ENCODE measurements at regions not wholly inside any gene's neighbourhood (a gene's known extent, or its start where the extent isn't known, plus 50 kb on each side); places are given as distances from the start of the nearest gene placed in this dataset.

- H3K27me3 Mint-ChIP-seq: no peaks in the 10 kb centered on the region
- no peaks in the 10 kb centered on the region for H3K36me3 Mint-ChIP-seq
- H3K4me3 Mint-ChIP-seq: no peak overlapping the region
- POLR2A ChIA-PET: no interaction called here
- ATAC-seq (ENCODE audit: low read depth) (no peak), DNase-seq (no peak)
- H3K9me3 Mint-ChIP-seq: no peaks in the 10 kb centered on the region
- H3K4me1 Mint-ChIP-seq: no peaks in the 10 kb centered on the region
- no peak overlapping the region for H3K27ac Mint-ChIP-seq
These were observed 387.8 kb upstream of the CDH7 start for GRCh38 chr18:65363011-65363410.

GRCh38 chr18:65359479-65359878 lies 391.3 kb upstream of the CDH7 start:
- H3K27me3 Mint-ChIP-seq: no peaks in the 10 kb centered on the region
- no peaks in the 10 kb centered on the region for H3K4me1 Mint-ChIP-seq
- no peak overlapping the region for H3K4me3 Mint-ChIP-seq
- H3K9me3 Mint-ChIP-seq: no peaks in the 10 kb centered on the region
- ATAC-seq (ENCODE audit: low read depth): no peak
- no peak overlapping the region for H3K27ac Mint-ChIP-seq
- no peak for DNase-seq
- no peaks in the 10 kb centered on the region for H3K36me3 Mint-ChIP-seq
- POLR2A ChIA-PET: no interaction called here

- Mint-ChIP-seq H3K4me3 (no peak overlapping the region), H3K4me1 (no peaks in the 10 kb centered on the region), H3K27ac (no peak overlapping the region), H3K27me3 (no peaks in the 10 kb centered on the region), H3K36me3 (no peaks in the 10 kb centered on the region), H3K9me3 (no peaks in the 10 kb centered on the region)
- ATAC-seq (ENCODE audit: low read depth): no peak
- DNase-seq: no peak
- POLR2A ChIA-PET: no interaction called here
These were observed 392.5 kb upstream of the CDH7 start for GRCh38 chr18:65358306-65358705.

- ATAC-seq (ENCODE audit: low read depth): no peak
- no peak for DNase-seq
- Mint-ChIP-seq H3K9me3 (no peaks in the 10 kb centered on the region), H3K36me3 (no peaks in the 10 kb centered on the region), H3K27ac (no peak overlapping the region), H3K4me3 (no peak overlapping the region), H3K27me3 (no peaks in the 10 kb centered on the region), H3K4me1 (no peaks in the 10 kb centered on the region)
- POLR2A ChIA-PET: no interaction called here
These were observed 398.6 kb upstream of the CDH7 start for GRCh38 chr18:65352186-65352585.

- Mint-ChIP-seq H3K27me3 (no peaks in the 10 kb centered on the region), H3K36me3 (no peaks in the 10 kb centered on the region), H3K4me1 (no peaks in the 10 kb centered on the region), H3K4me3 (no peak overlapping the region), H3K27ac (no peak overlapping the region), H3K9me3 (no peaks in the 10 kb centered on the region)
- ATAC-seq (ENCODE audit: low read depth) (no peak), DNase-seq (no peak)
- POLR2A ChIA-PET: no interaction called here
These were observed 401.2 kb upstream of the CDH7 start for GRCh38 chr18:65349635-65350034.

- Mint-ChIP-seq H3K36me3 (no peaks in the 10 kb centered on the region), H3K27me3 (no peaks in the 10 kb centered on the region), H3K9me3 (peaks cover 4% of the 10 kb centered on the region), H3K27ac (no peak overlapping the region), H3K4me3 (no peak overlapping the region), H3K4me1 (no peaks in the 10 kb centered on the region)
- ATAC-seq (ENCODE audit: low read depth) (no peak), DNase-seq (no peak)
- POLR2A ChIA-PET: no interaction called here
These were observed 403.4 kb upstream of the CDH7 start for GRCh38 chr18:65347446-65347845.

- Mint-ChIP-seq H3K27me3 (no peaks in the 10 kb centered on the region), H3K4me3 (no peak overlapping the region), H3K27ac (no peak overlapping the region), H3K9me3 (peaks cover 6% of the 10 kb centered on the region), H3K4me1 (no peaks in the 10 kb centered on the region), H3K36me3 (no peaks in the 10 kb centered on the region)
- ATAC-seq (ENCODE audit: low read depth) (no peak), DNase-seq (no peak)
- POLR2A ChIA-PET: no interaction called here
These were observed 404.7 kb upstream of the CDH7 start for GRCh38 chr18:65346086-65346485.

- no peak for ATAC-seq (ENCODE audit: low read depth)
- Mint-ChIP-seq H3K27me3 (no peaks in the 10 kb centered on the region), H3K27ac (no peak overlapping the region), H3K4me1 (no peaks in the 10 kb centered on the region), H3K9me3 (peaks cover 6% of the 10 kb centered on the region), H3K36me3 (no peaks in the 10 kb centered on the region), H3K4me3 (no peak overlapping the region)
- POLR2A ChIA-PET: no interaction called here
- no peak for DNase-seq
These were observed 407.2 kb upstream of the CDH7 start for GRCh38 chr18:65343571-65343970.

- no peak overlapping the region for H3K4me3 Mint-ChIP-seq
- no peaks in the 10 kb centered on the region for H3K36me3 Mint-ChIP-seq
- H3K9me3 Mint-ChIP-seq: peaks cover 2% of the 10 kb centered on the region
- H3K27me3 Mint-ChIP-seq: no peaks in the 10 kb centered on the region
- H3K27ac Mint-ChIP-seq: no peak overlapping the region
- no peak for DNase-seq
- no peak for ATAC-seq (ENCODE audit: low read depth)
- no peaks in the 10 kb centered on the region for H3K4me1 Mint-ChIP-seq
- POLR2A ChIA-PET: no interaction called here
These were observed 414.4 kb upstream of the CDH7 start for GRCh38 chr18:65336411-65336810.

- Mint-ChIP-seq H3K4me1 (no peaks in the 10 kb centered on the region), H3K36me3 (no peaks in the 10 kb centered on the region), H3K27ac (no peak overlapping the region), H3K9me3 (peaks cover 2% of the 10 kb centered on the region), H3K27me3 (no peaks in the 10 kb centered on the region), H3K4me3 (no peak overlapping the region)
- DNase-seq: no peak
- POLR2A ChIA-PET: no interaction called here
- ATAC-seq (ENCODE audit: low read depth): no peak
These were observed 421.8 kb upstream of the CDH7 start for GRCh38 chr18:65329010-65329409.

- POLR2A ChIA-PET: no interaction called here
- Mint-ChIP-seq H3K9me3 (no peaks in the 10 kb centered on the region), H3K4me3 (no peak overlapping the region), H3K36me3 (no peaks in the 10 kb centered on the region), H3K4me1 (no peaks in the 10 kb centered on the region), H3K27ac (no peak overlapping the region), H3K27me3 (no peaks in the 10 kb centered on the region)
- ATAC-seq (ENCODE audit: low read depth): no peak
- DNase-seq: no peak
These were observed 424.0 kb upstream of the CDH7 start for GRCh38 chr18:65326805-65327204.

GRCh38 chr18:65322895-65323294 lies 427.9 kb upstream of the CDH7 start:
- no peak for ATAC-seq (ENCODE audit: low read depth)
- POLR2A ChIA-PET: no interaction called here
- Mint-ChIP-seq H3K36me3 (no peaks in the 10 kb centered on the region), H3K4me3 (no peak overlapping the region), H3K9me3 (no peaks in the 10 kb centered on the region), H3K4me1 (no peaks in the 10 kb centered on the region), H3K27me3 (no peaks in the 10 kb centered on the region), H3K27ac (no peak overlapping the region)
- no peak for DNase-seq

- Mint-ChIP-seq H3K4me1 (no peaks in the 10 kb centered on the region), H3K4me3 (no peak overlapping the region), H3K27ac (no peak overlapping the region), H3K9me3 (peaks cover 2% of the 10 kb centered on the region), H3K36me3 (no peaks in the 10 kb centered on the region), H3K27me3 (no peaks in the 10 kb centered on the region)
- ATAC-seq (ENCODE audit: low read depth) (no peak), DNase-seq (no peak)
- POLR2A ChIA-PET: no interaction called here
These were observed 452.4 kb upstream of the CDH7 start for GRCh38 chr18:65298422-65298821.

GRCh38 chr18:65288908-65289307 lies 461.9 kb upstream of the CDH7 start:
- H3K27ac Mint-ChIP-seq: no peak overlapping the region
- ATAC-seq (ENCODE audit: low read depth) (no peak), DNase-seq (no peak)
- H3K36me3 Mint-ChIP-seq: no peaks in the 10 kb centered on the region
- POLR2A ChIA-PET: no interaction called here
- H3K27me3 Mint-ChIP-seq: no peaks in the 10 kb centered on the region
- no peaks in the 10 kb centered on the region for H3K4me1 Mint-ChIP-seq
- H3K4me3 Mint-ChIP-seq: no peak overlapping the region
- peaks cover 3% of the 10 kb centered on the region for H3K9me3 Mint-ChIP-seq

GRCh38 chr18:65287652-65288051 lies 463.2 kb upstream of the CDH7 start:
- POLR2A ChIA-PET: no interaction called here
- Mint-ChIP-seq H3K4me3 (no peak overlapping the region), H3K9me3 (peaks cover 3% of the 10 kb centered on the region), H3K36me3 (no peaks in the 10 kb centered on the region), H3K27me3 (no peaks in the 10 kb centered on the region), H3K4me1 (no peaks in the 10 kb centered on the region), H3K27ac (no peak overlapping the region)
- no peak for ATAC-seq (ENCODE audit: low read depth)
- DNase-seq: no peak

Data from activated naive CD8-positive, alpha-beta T cell treated with anti-CD3 and anti-CD28 coated beads, Interleukin-2, amount 10 ng/mL, durations not matched to agents 7 days and 5 days (primary cell).